K562 (cell line): ENCODE measurements at regions not wholly inside any gene's neighbourhood (a gene's known extent, or its start where the extent isn't known, plus 50 kb on each side); places are given as distances from the start of the nearest gene placed in this dataset.
A peak's percentile ranks its signal among the peaks of the same experiment; 100 is the strongest.

ENCODE experiments used
- ATAC-seq: fragments of 200-7000 bp; cut with Tn5 transposase; 3 replicates; pipeline ENCODE4 v1.9.1; 2020; ENCODE audit warnings: moderate library complexity
- BruUV-seq: library from RNA; stranded (reverse); fragments of 400-500 nt; replicated peaks from 2 replicates; lab custom pipeline; 2021; lab: Mats Ljungman, UMichigan
- CTCF ChIA-PET: fragments of 300-600 bp; formaldehyde crosslinking; extraction: SDS; loops from one replicate; lab custom pipeline; 2021; ENCODE audit warnings: low intra/inter-chr PET ratio; lab: Yijun Ruan, JAX
- POLR2A ChIA-PET: fragments of 300-600, 350-650 bp; sonication (Branson Sonifier 250); formaldehyde crosslinking; extraction: SDS; loops from one replicate; lab custom pipeline; 2021; ENCODE audit warnings: antibody characterized with exemption, inconsistent platforms; lab: Yijun Ruan, JAX
- DNase-seq, 4 experiments: peaks; one replicate each; pipeline versions ENCODE4 v3.0.0 to v3.0.0-alpha.2; 2011 to 2018; ENCODE audit warnings: low spot score in 3 of 4, mixed read lengths in 3 of 4; ENCODE audit errors: extremely low read depth in 1 of 4
- FAIRE-seq: peaks from 2 replicates; lab custom pipeline; 2011; peaks lifted over from hg19 to GRCh38; lab: Jason Lieb, UNC
- H2AFZ ChIP-seq: 2 replicates; pipeline ENCODE4 v1.6.0; 2011; ENCODE audit warnings: low read depth, low read length, control low read depth, inconsistent platforms
- H3K27ac ChIP-seq: fragments of 200-600 bp; 3 replicates; pipeline ENCODE4 v1.8.0; 2011; ENCODE audit warnings: low read depth, mild to moderate bottlenecking, control low read depth, inconsistent platforms, low read length, moderate library complexity, mixed read lengths; ENCODE audit errors: extremely low read depth
- H3K27me3 ChIP-seq, 2 experiments: fragments of 300-600 bp in 1 of 2; 2 replicates in 1 of 2; 3 replicates in 1 of 2; pipeline versions ENCODE4 v1.6.0 to v1.8.0; 2011; ENCODE audit warnings: inconsistent platforms in 2 of 2, low read length in 2 of 2, mild to moderate bottlenecking in 1 of 2, mixed read lengths in 1 of 2, moderate library complexity in 1 of 2; ENCODE audit not compliant: control insufficient read depth in 2 of 2, insufficient read depth in 2 of 2
- H3K36me3 ChIP-seq: fragments of 300-600 bp; 3 replicates; pipeline ENCODE4 v1.8.0; 2011; ENCODE audit warnings: mild to moderate bottlenecking, low read length, inconsistent platforms; ENCODE audit not compliant: control insufficient read depth, insufficient read depth
- H3K4me1 ChIP-seq, 2 experiments: fragments of 200-600 bp in 1 of 2; replicated peaks in 1 of 2; 2 replicates in 1 of 2; 3 replicates in 1 of 2; pipeline versions ENCODE4 v1.5.1 to v1.8.0; 2011; ENCODE audit warnings: inconsistent platforms in 2 of 2, low read length in 2 of 2, mild to moderate bottlenecking in 1 of 2, mixed read lengths in 1 of 2, moderate library complexity in 1 of 2; ENCODE audit not compliant: control insufficient read depth in 2 of 2, insufficient read depth in 2 of 2
- H3K4me2 ChIP-seq: 2 replicates; pipeline ENCODE4 v1.6.1; 2011; ENCODE audit warnings: low read length, control low read depth, inconsistent platforms, mixed read lengths; ENCODE audit not compliant: insufficient read depth
- H3K4me3 ChIP-seq: fragments of 200-600 bp; sonication (generic), shearing (Covaris generic); 2 replicates; pipeline ENCODE4 v1.5.1; 2016; ENCODE audit warnings: control low read depth, inconsistent platforms
- H3K79me2 ChIP-seq: fragments of 200-600 bp; 3 replicates; pipeline ENCODE4 v1.8.0; 2011; ENCODE audit warnings: low read length, inconsistent platforms; ENCODE audit not compliant: control insufficient read depth, insufficient read depth
- H3K9ac ChIP-seq, 2 experiments: 2 replicates each; pipeline versions ENCODE4 v1.6.0 to v1.6.1; 2011; ENCODE audit warnings: low read depth in 2 of 2, low read length in 2 of 2, control low read depth in 1 of 2, inconsistent platforms in 1 of 2, mild to moderate bottlenecking in 1 of 2, mixed read lengths in 1 of 2; ENCODE audit not compliant: insufficient read depth in 1 of 2
- H3K9me1 ChIP-seq: one replicate; pipeline ENCODE4 v1.6.0; 2011; ENCODE audit warnings: inconsistent platforms, mild to moderate bottlenecking, low read length, moderate library complexity; ENCODE audit not compliant: control insufficient read depth, insufficient read depth
- H3K9me3 ChIP-seq: replicated peaks from 2 replicates; pipeline ENCODE4 v1.5.1; 2011; ENCODE audit warnings: low read depth, low read length, inconsistent platforms; ENCODE audit not compliant: control insufficient read depth, insufficient read depth
- H4K20me1 ChIP-seq: replicated peaks from 2 replicates; pipeline ENCODE4 v1.6.1; 2011; ENCODE audit warnings: low read length, inconsistent platforms, mixed read lengths; ENCODE audit not compliant: control insufficient read depth, insufficient read depth
- ATF3 ChIP-seq, 2 experiments: fragments of 450-650 bp in 1 of 2; sonication (generic) in 1 of 2; formaldehyde crosslinking in 1 of 2; IDR thresholded peaks in 1 of 2; conservative IDR thresholded peaks in 1 of 2; 2 replicates each; pipeline versions ENCODE4 v1.6.1 to v1.8.1; 2016 to 2023; ENCODE audit warnings: mild to moderate bottlenecking in 2 of 2, moderate library complexity in 2 of 2, inconsistent platforms in 1 of 2, missing genetic modification reagents in 1 of 2
- CEBPB ChIP-seq: fragments of 450-650 bp; IDR thresholded peaks from 2 replicates; pipeline ENCODE4 v1.6.1; 2016; ENCODE audit warnings: missing genetic modification characterization, missing compliant biosample characterization
- FOSL1 ChIP-seq: fragments of 200-800 bp; sonication (Bioruptor generic); conservative IDR thresholded peaks from 2 replicates; pipeline ENCODE4 v1.6.1; 2016; ENCODE audit warnings: missing genetic modification characterization, missing compliant biosample characterization
- NFIX ChIP-seq: fragments of 250-450 bp; sonication (Bioruptor Pico); IDR thresholded peaks from 2 replicates; pipeline ENCODE4 v1.4.0; 2020; ENCODE audit warnings: low read depth, mild to moderate bottlenecking, moderate library complexity
- PPARD ChIP-seq: fragments of 250-450 bp; sonication (Bioruptor Pico); IDR thresholded peaks from 2 replicates; pipeline ENCODE4 v1.8.0; 2022; ENCODE audit warnings: inconsistent platforms, mild to moderate bottlenecking, moderate library complexity
- SMAD1 ChIP-seq: fragments of 150-350 bp; IDR thresholded peaks from 2 replicates; pipeline ENCODE4 v1.6.1; 2014; ENCODE audit warnings: low read length, low read depth; ENCODE audit not compliant: partially characterized antibody
- ZBTB1 ChIP-seq: sonication (generic); formaldehyde crosslinking; IDR thresholded peaks from 2 replicates; pipeline ENCODE4 v1.8.1; 2023; ENCODE audit warnings: missing genetic modification reagents, low read depth, mild to moderate bottlenecking, borderline replicate concordance
- WGBS: fragments of 100-300 bp; shearing (Covaris generic); methylation state at CpG from one replicate; pipeline ENCODE4 v1.1.6; 2016; ENCODE audit warnings: low coverage, mixed read lengths; ENCODE audit not compliant: insufficient coverage; ENCODE audit errors: missing lambda C conversion rate; 5-methylcytosine and 5-hydroxymethylcytosine counted together
- in situ Hi-C: fragments of 300-500 bp; cut with MboI; formaldehyde crosslinking; loops from 4 replicates; pipeline ENCODE4 v1.15.0; 2018; ENCODE audit warnings: inconsistent platforms, mixed read lengths
- intact Hi-C: fragments of 100-400 bp; cut with micrococcal nuclease; formaldehyde crosslinking; loops from 2 replicates; pipeline ENCODE4 v1.14.2; 2022

GRCh38 chr2:217339753-217340152 lies 479.9 kb upstream of the TNP1 start:
- no TSS peak for BruUV-seq
- CTCF ChIA-PET = no interaction called here
- no peak for FAIRE-seq
- Histone ChIP-seq H2AFZ (no peak overlapping the region), H3K9ac (no peak overlapping the region), H4K20me1 (no peaks in the 10 kb centered on the region), H3K27me3 (no peaks in the 10 kb centered on the region), H3K9me1 (no peaks in the 10 kb centered on the region), H3K9me3 (no peaks in the 10 kb centered on the region), H3K79me2 (no peaks in the 10 kb centered on the region), H3K36me3 (no peaks in the 10 kb centered on the region), H3K27ac (no peak overlapping the region), H3K4me2 (no peak overlapping the region), H3K4me3 (no peak overlapping the region), H3K4me1 (no peaks in the 10 kb centered on the region)
- intact Hi-C loops = no loop called here
- TF ChIP-seq ZBTB1 (CRISPR knock-in tag) (no peak), NFIX (CRISPR knock-in tag) (no peak), PPARD (CRISPR knock-in tag) (no peak), SMAD1 (no peak)
- no peak for DNase-seq
- POLR2A ChIA-PET = no interaction called here
- no peak for ATAC-seq
- WGBS = 53% methylated on average over 5 of the region's 5 CpGs
- in situ Hi-C loops = no loop called here

GRCh38 chr2:217338306-217338916 lies 478.5 kb upstream of the TNP1 start:
- in situ Hi-C loops = no loop called here

More at GRCh38 chr2:217338306-217338916, 478.5 kb upstream of the TNP1 start:
- Histone ChIP-seq H3K9me1 (no peaks in the 10 kb centered on the region), H3K79me2 (no peaks in the 10 kb centered on the region), H3K27me3 (no peaks in the 10 kb centered on the region), H3K36me3 (no peaks in the 10 kb centered on the region), H3K4me3 (no peak overlapping the region), H3K9me3 (no peaks in the 10 kb centered on the region), H3K4me2 (no peak overlapping the region), H4K20me1 (no peaks in the 10 kb centered on the region), H3K27ac (no peak overlapping the region), H3K4me1 (no peaks in the 10 kb centered on the region), H3K9ac (no peak overlapping the region), H2AFZ (no peak overlapping the region)
- DNase-seq (no peak), FAIRE-seq (no peak), ATAC-seq (no peak)
- 26% methylated on average over 3 of the region's 4 CpGs for WGBS
- no TSS peak for BruUV-seq
- TF ChIP-seq CEBPB = no peak
- 0 out of 2 replicates have a peak, but pooled peaks have one; percentile 18 for TF ChIP-seq FOSL1 (tag)
- peak; percentile 59 for TF ChIP-seq ATF3 (IDR thresholded peaks at IDR 0.05)
- no peak for TF ChIP-seq ATF3 (CRISPR knock-in tag; conservative IDR thresholded peaks at IDR 0.05)
- CTCF ChIA-PET = no interaction called here
- POLR2A ChIA-PET = no interaction called here
- intact Hi-C loops = no loop called here
